ENCODE measurements at regions not wholly inside any gene's neighbourhood (a gene's known extent, or its start where the extent isn't known, plus 50 kb on each side); places are given as distances from the start of the nearest gene placed in this dataset.

GRCh38 chr15:98543237-98543636, 105.1 kb upstream of the IGF1R start:
- Histone ChIP-seq H3K9me3 (no peaks in the 10 kb centered on the region), H3K4me1 (no peaks in the 10 kb centered on the region), H3K4me3 (ENCODE audit: low read depth, low read length) (no peak overlapping the region), H3K36me3 (no peaks in the 10 kb centered on the region), H3K27me3 (peaks cover 95% of the 10 kb centered on the region)
- DNase-seq = no peak
- TF ChIP-seq CTCF (IDR thresholded peaks at IDR 0.05; ENCODE audit: low read depth, low read length) = no peak

- DNase-seq = no peak
- peaks cover 86% of the 10 kb centered on the region for H3K27me3 ChIP-seq
- H3K36me3 ChIP-seq = no peaks in the 10 kb centered on the region
- no peaks in the 10 kb centered on the region for H3K9me3 ChIP-seq
- H3K4me1 ChIP-seq = no peaks in the 10 kb centered on the region
- TF ChIP-seq CTCF (IDR thresholded peaks at IDR 0.05; ENCODE audit: low read depth, low read length) = no peak
- no peak overlapping the region for H3K4me3 ChIP-seq (ENCODE audit: low read depth, low read length)
Measured at GRCh38 chr15:98546329-98546728, 102.0 kb upstream of the IGF1R start.

GRCh38 chr15:98547275-98547674, 101.1 kb upstream of the IGF1R start:
- H3K4me3 ChIP-seq (ENCODE audit: low read depth, low read length) = no peak overlapping the region
- peaks cover 88% of the 10 kb centered on the region for H3K27me3 ChIP-seq
- DNase-seq = no peak
- no peaks in the 10 kb centered on the region for H3K36me3 ChIP-seq
- TF ChIP-seq CTCF (IDR thresholded peaks at IDR 0.05; ENCODE audit: low read depth, low read length) = no peak
- no peaks in the 10 kb centered on the region for H3K9me3 ChIP-seq
- no peaks in the 10 kb centered on the region for H3K4me1 ChIP-seq

DNA sequence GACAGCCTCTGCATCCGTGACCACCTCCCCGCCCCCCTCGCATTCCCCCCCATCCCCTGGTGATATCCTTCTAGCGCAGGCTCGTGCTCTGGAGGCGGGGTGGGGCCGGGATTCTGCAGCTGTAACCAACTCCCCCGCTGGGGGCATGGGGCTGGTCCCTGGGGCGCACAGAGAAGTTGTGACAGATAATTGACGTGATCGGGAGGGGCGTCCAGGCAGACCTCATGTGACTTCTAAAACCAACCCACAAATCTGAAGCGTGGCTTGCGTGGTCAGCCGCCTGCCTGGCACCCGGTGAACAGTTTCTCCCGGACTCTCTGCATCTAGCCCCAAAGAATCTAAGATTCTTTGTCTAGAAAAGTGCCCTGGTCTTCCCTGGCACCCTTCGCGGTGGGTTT, 100.6 kb upstream of the IGF1R start:
- Histone ChIP-seq H3K4me1 (no peaks in the 10 kb centered on the region), H3K27me3 (peaks cover 88% of the 10 kb centered on the region), H3K9me3 (no peaks in the 10 kb centered on the region), H3K4me3 (ENCODE audit: low read depth, low read length) (peak overlapping the region; percentile 32), H3K36me3 (no peaks in the 10 kb centered on the region)
- no peak for DNase-seq
- TF ChIP-seq CTCF (IDR thresholded peaks at IDR 0.05; ENCODE audit: low read depth, low read length) = no peak

- no peak for TF ChIP-seq CTCF (IDR thresholded peaks at IDR 0.05; ENCODE audit: low read depth, low read length)
- no peak for DNase-seq
- H3K4me3 ChIP-seq (ENCODE audit: low read depth, low read length) = peak overlapping the region; percentile 32
Measured at GRCh38 chr15:98548139-98548971, 100.0 kb upstream of the IGF1R start.

GRCh38 chr15:98549003-98549402, 99.3 kb upstream of the IGF1R start:
- Histone ChIP-seq H3K4me3 (ENCODE audit: low read depth, low read length) (no peak overlapping the region), H3K4me1 (no peaks in the 10 kb centered on the region)
- no peak for DNase-seq

More at GRCh38 chr15:98548139-98548971, 100.0 kb upstream of the IGF1R start:
- Histone ChIP-seq H3K36me3 (no peaks in the 10 kb centered on the region), H3K4me1 (no peaks in the 10 kb centered on the region), H3K27me3 (peaks cover 88% of the 10 kb centered on the region), H3K9me3 (no peaks in the 10 kb centered on the region)

More at GRCh38 chr15:98549003-98549402, 99.3 kb upstream of the IGF1R start:
- no peaks in the 10 kb centered on the region for H3K9me3 ChIP-seq
- TF ChIP-seq CTCF (IDR thresholded peaks at IDR 0.05; ENCODE audit: low read depth, low read length) = no peak
- peaks cover 84% of the 10 kb centered on the region for H3K27me3 ChIP-seq
- H3K36me3 ChIP-seq = no peaks in the 10 kb centered on the region

All from BE2C (cell line).